PC-9 (cell line): ENCODE measurements at regions not wholly inside any gene's neighbourhood (a gene's known extent, or its start where the extent isn't known, plus 50 kb on each side); places are given as distances from the start of the nearest gene placed in this dataset.

ENCODE experiments used
- BruUV-seq: library from RNA; stranded (reverse); fragments of 400-500 nt; replicated peaks from 2 replicates; lab custom pipeline; 2021; lab: Mats Ljungman, UMichigan
- CTCF ChIA-PET: fragments of 300-600 bp; sonication (Branson Sonifier 250); formaldehyde crosslinking; loops from one replicate; lab custom pipeline; 2022; ENCODE audit warnings: antibody characterized with exemption; lab: Charles Lee
- POLR2A ChIA-PET: fragments of 300-600 bp; sonication (Branson Sonifier 250); formaldehyde crosslinking; loops from one replicate; lab custom pipeline; 2022; ENCODE audit warnings: antibody characterized with exemption; ENCODE audit not compliant: unreplicated experiment; lab: Charles Lee
- DNase-seq, 2 experiments: peaks; one replicate each; pipeline versions ENCODE4 v3.0.0 to v3.0.0-alpha.2; 2015 to 2022; ENCODE audit warnings: mixed read lengths in 1 of 2
- H2AFZ ChIP-seq: fragments of 200-600 bp; sonication (generic); 2 replicates; pipeline ENCODE4 v1.8.1; 2017; ENCODE audit warnings: antibody characterized with exemption
- H3F3A ChIP-seq: fragments of 200-600 bp; sonication (generic); 2 replicates; pipeline ENCODE4 v1.8.1; 2017; ENCODE audit warnings: antibody characterized with exemption, mild to moderate bottlenecking, low read depth; ENCODE audit not compliant: insufficient read depth
- H3K27ac ChIP-seq: fragments of 200-600 bp; sonication (generic); 2 replicates; pipeline ENCODE4 v1.6.1; 2016; ENCODE audit warnings: mixed run types
- H3K27me3 ChIP-seq: fragments of 200-600 bp; sonication (generic); 2 replicates; pipeline ENCODE4 v1.6.1; 2016; ENCODE audit warnings: low read depth, mixed run types; ENCODE audit not compliant: insufficient read depth
- H3K36me3 ChIP-seq: fragments of 200-600 bp; sonication (generic); 2 replicates; pipeline ENCODE4 v1.6.1; 2016; ENCODE audit warnings: low read depth, mixed run types
- H3K4me1 ChIP-seq: fragments of 200-600 bp; sonication (generic); replicated peaks from 2 replicates; pipeline ENCODE4 v1.6.1; 2016; ENCODE audit warnings: mixed run types; ENCODE audit not compliant: insufficient read depth
- H3K4me2 ChIP-seq: fragments of 200-600 bp; sonication (generic); 2 replicates; pipeline ENCODE4 v1.6.1; 2017; ENCODE audit warnings: mixed run types
- H3K4me3 ChIP-seq: fragments of 200-600 bp; sonication (generic); 2 replicates; pipeline ENCODE4 v1.6.1; 2016; ENCODE audit warnings: mixed run types
- H3K79me2 ChIP-seq: fragments of 200-600 bp; sonication (generic); 2 replicates; pipeline ENCODE4 v1.6.1; 2017; ENCODE audit warnings: low read depth, mixed run types
- H3K9me2 ChIP-seq: fragments of 200-600 bp; sonication (generic); 2 replicates; pipeline ENCODE4 v1.8.1; 2017; ENCODE audit warnings: mild to moderate bottlenecking; ENCODE audit not compliant: insufficient read depth
- H3K9me3 ChIP-seq: fragments of 200-600 bp; sonication (generic); 2 replicates; pipeline ENCODE4 v1.8.1; 2016; ENCODE audit warnings: low read depth; ENCODE audit not compliant: insufficient read depth
- H4K20me1 ChIP-seq: fragments of 200-600 bp; sonication (generic); 2 replicates; pipeline ENCODE4 v1.8.1; 2017; ENCODE audit not compliant: insufficient read depth
- EZH2 ChIP-seq: fragments of 200-600 bp; sonication (generic); IDR thresholded peaks from 2 replicates; pipeline ENCODE4 v1.8.0; 2017; ENCODE audit warnings: antibody characterized with exemption, low read depth
- intact Hi-C: fragments of 100-400 bp; cut with micrococcal nuclease; formaldehyde crosslinking; loops from one replicate; pipeline ENCODE4 v1.10.0; 2022; ENCODE audit not compliant: unreplicated experiment
- TF ChIP-seq, protein P1 (sequence below): fragments of 200-600 bp; sonication (generic); conservative IDR thresholded peaks from 2 replicates; pipeline ENCODE4 v1.6.1; 2017; ENCODE audit warnings: mixed run types, antibody characterized with exemption, mild to moderate bottlenecking, moderate library complexity

DNA sequence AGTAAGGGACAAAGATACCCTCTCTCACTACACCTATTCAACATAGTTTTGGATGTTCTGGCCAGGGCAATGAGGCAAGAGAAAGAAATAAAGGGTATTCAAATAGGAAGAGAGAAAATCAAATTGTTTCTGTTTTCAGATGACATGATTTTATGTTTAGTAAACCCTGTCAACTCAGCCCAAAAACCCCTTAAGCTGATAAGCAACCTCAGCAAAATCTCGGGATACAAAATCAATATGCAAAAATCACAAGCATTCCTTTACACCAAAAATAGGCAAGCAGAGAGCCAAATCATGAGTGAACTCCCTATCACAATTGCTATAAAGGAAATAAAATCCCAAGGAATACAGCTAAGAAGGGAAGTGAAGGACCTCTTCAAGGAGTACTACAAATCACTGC is 1130.7 kb upstream of the PIK3C3 start:
- Histone ChIP-seq H3K4me3 (no peak overlapping the region), H3K4me2 (no peak overlapping the region), H3K36me3 (no peaks in the 10 kb centered on the region), H2AFZ (no peak overlapping the region), H3K27me3 (no peaks in the 10 kb centered on the region), H3K9me2 (no peaks in the 10 kb centered on the region), H3F3A (no peaks in the 10 kb centered on the region), H3K9me3 (no peaks in the 10 kb centered on the region), H3K79me2 (no peaks in the 10 kb centered on the region), H3K27ac (no peak overlapping the region), H3K4me1 (no peaks in the 10 kb centered on the region), H4K20me1 (no peaks in the 10 kb centered on the region)
- ChIA-PET CTCF (no interaction called here), POLR2A (no interaction called here)
- BruUV-seq = no TSS peak
- DNase-seq = no peak
- intact Hi-C loops = no loop called here
- TF ChIP-seq EZH2 = no peak
- TF ChIP-seq, protein P1, sequence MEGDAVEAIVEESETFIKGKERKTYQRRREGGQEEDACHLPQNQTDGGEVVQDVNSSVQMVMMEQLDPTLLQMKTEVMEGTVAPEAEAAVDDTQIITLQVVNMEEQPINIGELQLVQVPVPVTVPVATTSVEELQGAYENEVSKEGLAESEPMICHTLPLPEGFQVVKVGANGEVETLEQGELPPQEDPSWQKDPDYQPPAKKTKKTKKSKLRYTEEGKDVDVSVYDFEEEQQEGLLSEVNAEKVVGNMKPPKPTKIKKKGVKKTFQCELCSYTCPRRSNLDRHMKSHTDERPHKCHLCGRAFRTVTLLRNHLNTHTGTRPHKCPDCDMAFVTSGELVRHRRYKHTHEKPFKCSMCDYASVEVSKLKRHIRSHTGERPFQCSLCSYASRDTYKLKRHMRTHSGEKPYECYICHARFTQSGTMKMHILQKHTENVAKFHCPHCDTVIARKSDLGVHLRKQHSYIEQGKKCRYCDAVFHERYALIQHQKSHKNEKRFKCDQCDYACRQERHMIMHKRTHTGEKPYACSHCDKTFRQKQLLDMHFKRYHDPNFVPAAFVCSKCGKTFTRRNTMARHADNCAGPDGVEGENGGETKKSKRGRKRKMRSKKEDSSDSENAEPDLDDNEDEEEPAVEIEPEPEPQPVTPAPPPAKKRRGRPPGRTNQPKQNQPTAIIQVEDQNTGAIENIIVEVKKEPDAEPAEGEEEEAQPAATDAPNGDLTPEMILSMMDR = no peak

- no peaks in the 10 kb centered on the region for H3K9me2 ChIP-seq
- no peaks in the 10 kb centered on the region for H3K79me2 ChIP-seq
- no peak overlapping the region for H3K4me3 ChIP-seq
- H3K4me2 ChIP-seq = no peak overlapping the region
- H3K9me3 ChIP-seq = no peaks in the 10 kb centered on the region
- no peaks in the 10 kb centered on the region for H3K4me1 ChIP-seq
- TF ChIP-seq EZH2 = no peak
- TF ChIP-seq, protein P1 = no peak
- CTCF ChIA-PET = no interaction called here
- no peak for DNase-seq
- H4K20me1 ChIP-seq = no peaks in the 10 kb centered on the region
- intact Hi-C loops = no loop called here
- no peaks in the 10 kb centered on the region for H3F3A ChIP-seq
- no peaks in the 10 kb centered on the region for H3K36me3 ChIP-seq
- H3K27me3 ChIP-seq = no peaks in the 10 kb centered on the region
- H3K27ac ChIP-seq = no peak overlapping the region
- H2AFZ ChIP-seq = no peak overlapping the region
- POLR2A ChIA-PET = interaction anchor here (0.6 kb wide), 1 partner anchor 13 kb away, joined by 28 read pairs; no protein-coding TSS in a partner anchor
- BruUV-seq = no TSS peak
Measured at GRCh38 chr18:40821596-40822243, 1133.3 kb upstream of the PIK3C3 start.

GRCh38 chr18:40812981-40813515 is 1142.0 kb upstream of the PIK3C3 start:
- Histone ChIP-seq H3K27me3 (no peaks in the 10 kb centered on the region), H3K27ac (no peak overlapping the region), H3K79me2 (no peaks in the 10 kb centered on the region), H3K36me3 (no peaks in the 10 kb centered on the region), H3F3A (0 out of 2 replicates have a peak, but pooled peaks cover 4% of the 10 kb centered on the region), H4K20me1 (no peaks in the 10 kb centered on the region), H3K9me2 (no peaks in the 10 kb centered on the region), H2AFZ (no peak overlapping the region), H3K4me3 (no peak overlapping the region), H3K4me2 (no peak overlapping the region), H3K4me1 (peaks cover 7% of the 10 kb centered on the region), H3K9me3 (no peaks in the 10 kb centered on the region)
- TF ChIP-seq EZH2 = no peak
- TF ChIP-seq, protein P1 = no peak
- ChIA-PET CTCF (no interaction called here), POLR2A (no interaction called here)
- intact Hi-C loops = no loop called here
- no peak for DNase-seq
- no TSS peak for BruUV-seq
